Small intestine (tissue), 7 donors: ENCODE measurements at regions not wholly inside any gene's neighbourhood (a gene's known extent, or its start where the extent isn't known, plus 50 kb on each side); places are given as distances from the start of the nearest gene placed in this dataset.
"Not testable (repeated sequence)": the region's sequence is repeated elsewhere in the genome, so short reads cannot be mapped to it uniquely, and the experiment has no call there.

Source experiments
- DNase-seq, 2 donors: peaks; one replicate each; pipeline versions ENCODE4 v3.0.0 to v3.0.0-alpha.2; 2013
- FAIRE-seq: peaks from 2 replicates; lab custom pipeline; 2012; peaks lifted over from hg19 to GRCh38; lab: Jason Lieb, UNC
- H3K27ac ChIP-seq, 3 donors: one replicate each; pipeline ENCODE4 v1.5.1; 2013; ENCODE audit warnings: low read length in 2 of 3, mild to moderate bottlenecking in 2 of 3, control low read depth in 1 of 3, inconsistent platforms in 1 of 3, low read depth in 1 of 3, moderate library complexity in 1 of 3
- H3K27me3 ChIP-seq, 3 donors: one replicate each; pipeline ENCODE4 v1.6.1; 2013; ENCODE audit warnings: low read length in 3 of 3, inconsistent platforms in 1 of 3; ENCODE audit not compliant: control insufficient read depth in 3 of 3, insufficient read depth in 3 of 3
- H3K36me3 ChIP-seq, 3 donors: one replicate each; pipeline ENCODE4 v1.6.1; 2013; ENCODE audit warnings: low read length in 3 of 3, inconsistent platforms in 1 of 3, low read depth in 1 of 3, mild to moderate bottlenecking in 1 of 3, moderate library complexity in 1 of 3; ENCODE audit not compliant: control insufficient read depth in 3 of 3, insufficient read depth in 2 of 3
- H3K4me1 ChIP-seq, 3 donors: one replicate each; pipeline ENCODE4 v1.6.1; 2013; ENCODE audit warnings: low read length in 2 of 3, inconsistent platforms in 1 of 3, low read depth in 1 of 3, mild to moderate bottlenecking in 1 of 3, moderate library complexity in 1 of 3; ENCODE audit not compliant: control insufficient read depth in 3 of 3, insufficient read depth in 2 of 3
- H3K4me3 ChIP-seq, 3 donors: one replicate each; pipeline ENCODE4 v1.5.1; 2013; ENCODE audit warnings: low read length in 3 of 3, control low read depth in 1 of 3, inconsistent platforms in 1 of 3, low read depth in 1 of 3, mild to moderate bottlenecking in 1 of 3, moderate library complexity in 1 of 3
- H3K9me3 ChIP-seq, 2 donors: one replicate each; pipeline ENCODE4 v1.6.1; 2013; ENCODE audit warnings: low read depth in 1 of 2, low read length in 1 of 2; ENCODE audit not compliant: control insufficient read depth in 2 of 2, insufficient read depth in 1 of 2
- WGBS, 3 donors: extraction: QIAGEN DNeasy Blood & Tissue Kit; methylation state at CpG; one replicate each; pipeline ENCODE4 v1.1.7; 2013; 5-methylcytosine and 5-hydroxymethylcytosine counted together
- donor health status: healthy with polysubstance abuse.
- donor health status: control.
- donor health status: control.
- donor health status: Bipolar disorder and iron deficiency.
- donor health status: healthy.

DNA sequence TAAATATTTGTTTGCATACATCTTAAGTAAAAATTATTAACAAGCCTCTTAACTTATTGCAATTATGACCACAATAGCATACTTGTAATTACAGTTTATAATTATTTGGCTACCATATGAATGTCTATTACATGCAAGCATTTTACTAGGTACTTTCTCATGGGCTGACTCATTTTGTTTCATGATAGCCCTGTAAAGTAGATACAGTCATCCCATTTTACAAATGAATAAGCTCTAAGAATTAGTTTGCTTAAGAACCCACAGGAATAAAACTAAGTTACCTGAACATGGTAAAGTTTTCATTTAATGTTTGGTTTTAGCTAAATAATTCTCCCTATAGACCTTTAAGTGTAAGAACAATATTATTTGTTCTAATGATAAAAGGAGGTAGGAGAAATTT, 126.6 kb upstream of the IZUMO3 start:
- Histone ChIP-seq H3K27ac (no peak overlapping the region), H3K36me3 (no peaks in the 10 kb centered on the region), H3K27me3 (no peaks in the 10 kb centered on the region), H3K4me1 (no peaks in the 10 kb centered on the region), H3K4me3 (no peak overlapping the region), H3K9me3 (peaks cover 0 to 13% of the 10 kb centered on the region in 2 donors)
- FAIRE-seq: no peak
- no peak for DNase-seq

DNA sequence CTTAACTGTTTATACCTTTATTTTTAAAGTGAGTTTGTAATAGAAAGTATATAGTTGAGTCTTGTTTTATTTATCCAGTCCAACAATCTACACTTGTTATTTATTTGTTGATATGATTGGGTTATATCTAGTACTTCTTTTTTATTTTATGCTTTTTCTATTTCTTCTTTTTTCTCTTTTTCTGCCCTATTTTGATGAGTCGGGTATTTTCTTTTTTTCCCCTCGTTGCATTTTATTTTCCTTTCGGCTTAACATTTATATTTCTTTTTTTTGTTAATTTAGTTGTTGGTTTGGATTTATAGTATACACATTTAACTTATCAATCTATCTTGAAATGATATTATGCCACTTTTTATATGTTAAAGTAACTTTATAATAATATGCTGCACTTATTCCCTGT, 111.7 kb upstream of the IZUMO3 start:
- H3K36me3 ChIP-seq: no peaks in the 10 kb centered on the region
- DNase-seq (no peak), FAIRE-seq (no peak)
- H3K27me3 ChIP-seq: no peaks in the 10 kb centered on the region
- H3K4me3 ChIP-seq: no peak overlapping the region
- peaks cover 3 to 7% of the 10 kb centered on the region in 2 donors for H3K9me3 ChIP-seq
- H3K4me1 ChIP-seq: no peaks in the 10 kb centered on the region
- 86 to 91% (median 89%) methylated on average over 3 of the region's 3 CpGs for WGBS, 3 donors
- no peak overlapping the region for H3K27ac ChIP-seq

DNA sequence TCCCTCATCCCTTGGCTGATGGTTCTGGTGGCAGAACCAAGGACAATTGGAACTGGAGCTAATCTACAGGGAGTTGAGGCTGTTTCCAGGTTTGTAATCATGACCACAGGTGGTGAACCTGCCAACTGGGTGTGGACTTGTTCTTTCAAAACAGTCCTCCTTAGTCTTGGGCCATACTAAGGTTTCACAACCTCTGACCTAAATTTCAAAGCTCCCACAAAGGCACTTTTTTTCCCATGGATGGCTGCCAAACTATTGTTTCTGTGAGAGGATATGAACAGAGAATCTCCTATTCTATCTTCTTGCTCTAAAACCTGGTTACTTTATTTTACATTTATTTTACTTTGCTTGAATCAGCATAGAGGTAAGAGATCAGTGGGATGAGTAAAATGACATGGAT, 106.5 kb upstream of the IZUMO3 start:
- Histone ChIP-seq H3K27ac (no peak overlapping the region), H3K4me1 (no peaks in the 10 kb centered on the region), H3K4me3 (no peak overlapping the region), H3K9me3 (peaks cover 9 to 20% of the 10 kb centered on the region in 2 donors), H3K36me3 (no peaks in the 10 kb centered on the region), H3K27me3 (no peaks in the 10 kb centered on the region)
- DNase-seq (no peak), FAIRE-seq (no peak)

DNA sequence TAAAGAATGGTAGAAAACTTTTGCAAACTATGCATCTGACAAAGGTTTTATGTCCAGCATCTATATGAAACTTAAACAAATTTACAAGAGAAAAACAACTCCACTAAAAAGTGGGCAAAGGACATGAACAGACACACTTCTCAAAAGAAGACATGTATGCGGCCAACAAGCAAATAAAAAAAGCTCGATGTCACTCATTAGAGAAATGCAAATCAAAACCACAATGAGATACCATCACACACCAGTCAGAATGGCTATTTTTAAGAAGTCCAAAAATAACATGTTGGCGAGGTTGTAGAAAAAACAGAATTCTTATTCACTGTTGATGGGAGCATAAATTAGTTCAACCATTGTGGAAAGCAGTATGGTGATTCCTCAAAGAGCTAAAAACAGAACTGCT, 83.1 kb upstream of the IZUMO3 start:
- not testable (repeated sequence) for H3K36me3 ChIP-seq, H3K27ac ChIP-seq, H3K27me3 ChIP-seq, H3K9me3 ChIP-seq, DNase-seq, H3K4me3 ChIP-seq, FAIRE-seq, H3K4me1 ChIP-seq
- 85 to 89% (median 88%) methylated on average over 3 of the region's 3 CpGs for WGBS, 3 donors

DNA sequence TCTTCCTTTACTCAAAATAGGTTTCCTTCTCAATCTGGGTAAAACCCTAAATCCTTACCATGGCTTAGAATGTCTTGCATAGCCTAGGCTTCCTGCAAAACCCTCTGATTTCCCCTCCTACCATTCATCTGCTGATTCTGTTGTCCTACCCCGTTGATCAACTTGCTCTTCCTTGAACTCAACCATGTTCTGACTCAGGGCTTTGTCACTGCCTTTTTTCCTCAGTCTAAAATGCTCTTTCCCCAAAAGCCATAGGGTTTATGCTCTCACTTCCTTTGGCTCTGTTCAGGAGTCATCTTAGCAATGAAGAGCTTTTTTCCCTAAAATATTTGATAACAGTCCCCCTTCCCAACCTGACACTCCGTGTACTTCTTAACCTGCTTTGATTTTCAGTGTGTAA, 79.4 kb upstream of the IZUMO3 start:
- Histone ChIP-seq H3K4me1 (no peaks in the 10 kb centered on the region), H3K4me3 (no peak overlapping the region), H3K36me3 (no peaks in the 10 kb centered on the region), H3K27ac (no peak overlapping the region), H3K27me3 (no peaks in the 10 kb centered on the region), H3K9me3 (no peaks in the 10 kb centered on the region)
- DNase-seq (no peak), FAIRE-seq (no peak)
- 56 to 69% (median 68%) methylated on average over 2 of the region's 2 CpGs for WGBS, 3 donors

DNA sequence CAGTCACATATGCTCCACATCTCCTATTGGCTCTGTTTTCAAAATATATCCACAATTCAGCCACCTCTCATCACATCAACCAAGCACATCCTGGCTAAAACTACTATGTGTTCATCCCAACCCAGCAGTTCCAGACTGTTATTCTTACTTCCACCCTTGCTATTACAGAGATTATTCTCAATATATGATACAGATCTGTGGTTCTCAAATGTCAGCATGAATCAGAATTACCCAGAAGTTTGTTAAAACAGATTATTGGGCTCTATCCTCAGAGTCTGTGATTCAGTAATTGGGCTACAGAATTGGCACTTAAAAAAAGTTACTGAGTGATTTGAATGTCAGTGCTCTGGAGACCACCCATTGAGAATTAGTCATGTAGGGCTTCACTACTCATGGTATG, 78.8 kb upstream of the IZUMO3 start:
- DNase-seq (no peak), FAIRE-seq (no peak)
- H3K27me3 ChIP-seq: no peaks in the 10 kb centered on the region
- no peaks in the 10 kb centered on the region for H3K4me1 ChIP-seq
- no peak overlapping the region for H3K27ac ChIP-seq
- no peaks in the 10 kb centered on the region for H3K9me3 ChIP-seq
- no peaks in the 10 kb centered on the region for H3K36me3 ChIP-seq
- H3K4me3 ChIP-seq: no peak overlapping the region

DNA sequence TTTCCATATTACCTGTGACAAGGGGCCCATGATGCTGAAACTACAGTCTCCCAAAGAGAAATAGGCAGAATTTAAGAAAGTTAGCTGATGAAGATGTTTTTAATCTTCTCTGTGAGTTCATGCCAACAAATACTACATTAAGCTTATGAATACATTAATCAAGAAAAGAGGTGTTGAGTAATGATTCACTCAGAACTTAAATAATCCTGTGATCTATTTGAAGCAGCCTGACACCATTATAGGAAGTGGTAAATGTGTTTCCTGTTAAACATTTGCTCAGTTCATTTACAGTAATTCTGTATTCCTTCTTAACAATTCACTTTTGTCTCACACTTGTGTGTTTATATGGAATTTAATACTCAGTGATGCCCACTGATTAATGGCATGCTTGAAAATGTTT, 75.0 kb upstream of the IZUMO3 start:
- no peak for FAIRE-seq

DNA sequence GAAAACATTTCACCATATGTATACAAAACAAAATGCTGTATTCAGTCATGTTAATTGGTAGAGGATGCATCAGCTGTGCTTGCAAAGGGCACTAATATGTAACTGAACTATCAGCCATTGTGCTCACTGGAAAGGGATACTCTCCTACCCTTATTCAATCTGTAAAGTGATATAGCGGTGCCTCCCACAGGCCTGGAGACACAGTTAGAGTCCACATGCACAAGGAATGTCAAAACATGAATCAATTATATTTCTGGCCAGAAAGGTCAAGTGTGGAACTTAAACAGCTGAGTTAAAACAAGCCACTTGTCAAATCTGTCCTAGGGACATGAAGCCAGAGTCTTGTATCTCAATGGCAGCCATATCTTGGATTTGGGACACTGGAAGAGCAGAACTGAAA, 71.2 kb upstream of the IZUMO3 start:
- Histone ChIP-seq H3K4me1 (no peaks in the 10 kb centered on the region), H3K4me3 (no peak overlapping the region), H3K9me3 (no peaks in the 10 kb centered on the region), H3K36me3 (no peaks in the 10 kb centered on the region), H3K27ac (no peak overlapping the region), H3K27me3 (no peaks in the 10 kb centered on the region)
- 67 to 94% (median 74%) methylated on average over 1 of the region's 1 CpG for WGBS, 3 donors
- FAIRE-seq: no peak
- no peak for DNase-seq

More for the DNA sequence above, 75.0 kb upstream of the IZUMO3 start:
- Histone ChIP-seq H3K4me1 (no peaks in the 10 kb centered on the region), H3K27me3 (no peaks in the 10 kb centered on the region), H3K4me3 (no peak overlapping the region), H3K9me3 (no peaks in the 10 kb centered on the region), H3K27ac (no peak overlapping the region), H3K36me3 (no peaks in the 10 kb centered on the region)
- DNase-seq: no peak

DNA sequence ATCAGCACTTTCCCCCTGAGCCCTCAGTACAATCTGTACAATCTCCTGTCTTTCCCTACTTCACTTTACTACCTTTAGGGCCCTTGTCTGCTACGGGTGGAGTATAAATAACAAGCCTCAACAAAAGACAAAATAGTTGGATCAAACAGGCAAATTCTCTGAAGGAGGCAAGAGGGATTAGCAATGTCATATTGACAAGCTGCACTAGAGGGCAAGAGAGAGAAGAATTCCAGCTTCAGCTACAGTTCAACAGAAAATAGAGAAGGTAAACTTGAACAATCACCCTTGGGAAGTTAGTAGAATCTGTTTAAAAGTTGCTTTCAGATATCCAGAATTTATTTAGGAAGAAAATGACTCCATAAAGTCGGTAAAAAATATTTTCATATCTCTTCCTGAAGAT, 68.4 kb upstream of the IZUMO3 start:
- Histone ChIP-seq H3K4me1 (no peaks in the 10 kb centered on the region), H3K27me3 (no peaks in the 10 kb centered on the region), H3K27ac (no peak overlapping the region), H3K4me3 (no peak overlapping the region), H3K36me3 (no peaks in the 10 kb centered on the region), H3K9me3 (no peaks in the 10 kb centered on the region)
- DNase-seq (no peak), FAIRE-seq (no peak)
- 23 to 35% (median 29%) methylated on average over 2 of the region's 2 CpGs for WGBS, 3 donors
